Upper lobe of left lung (tissue), 6 donors: ENCODE measurements at regions not wholly inside any gene's neighbourhood (a gene's known extent, or its start where the extent isn't known, plus 50 kb on each side); places are given as distances from the start of the nearest gene placed in this dataset.
A peak's percentile ranks its signal among the peaks of the same experiment; 100 is the strongest.

Source experiments
- ATAC-seq, 2 donors: fragments of 200-7000 bp; cut with Tn5 transposase; one replicate each; pipeline ENCODE4 v1.9.1; 2022; ENCODE audit warnings: mild to moderate bottlenecking in 2 of 2, moderate library complexity in 2 of 2; ENCODE audit not compliant: low FRiP score in 2 of 2
- DNase-seq, 2 donors: peaks; one replicate each; pipeline ENCODE4 v3.0.0-alpha.2; 2019 to 2020
- H3K27ac ChIP-seq, 4 donors: fragments of 200-600 bp; sonication (generic); one replicate each; pipeline ENCODE4 v1.5.1; 2016 to 2019
- H3K27me3 ChIP-seq, 4 donors: fragments of 200-600 bp; sonication (generic); one replicate each; pipeline ENCODE4 v1.5.1; 2017 to 2019
- H3K36me3 ChIP-seq, 4 donors: fragments of 200-600 bp; sonication (generic); one replicate each; pipeline ENCODE4 v1.5.1; 2016 to 2019
- H3K4me1 ChIP-seq, 4 donors: fragments of 200-600 bp; sonication (generic); one replicate each; pipeline ENCODE4 v1.5.1; 2018 to 2019
- H3K4me3 ChIP-seq, 4 donors: fragments of 200-600 bp; sonication (generic); one replicate each; pipeline ENCODE4 v1.5.1; 2017 to 2019; ENCODE audit warnings: mild to moderate bottlenecking in 2 of 4, moderate library complexity in 1 of 4
- H3K9me3 ChIP-seq, 4 donors: fragments of 200-600 bp; sonication (generic); one replicate each; pipeline ENCODE4 v1.5.1; 2018 to 2019
- EP300 ChIP-seq, 4 donors: sonication (generic); formaldehyde crosslinking; IDR thresholded peaks; one replicate each; pipeline ENCODE4 v1.5.1; 2017; ENCODE audit warnings: antibody characterized with exemption in 4 of 4, control low read depth in 2 of 4
- POLR2A ChIP-seq, 4 donors: fragments of 450-650 bp; IDR thresholded peaks; one replicate each; pipeline ENCODE4 v1.5.1; 2016 to 2017; ENCODE audit warnings: antibody characterized with exemption in 4 of 4, mild to moderate bottlenecking in 2 of 4
- POLR2AphosphoS5 ChIP-seq, 2 donors: sonication (generic); formaldehyde crosslinking; IDR thresholded peaks; one replicate each; pipeline ENCODE4 v1.5.1; 2017; ENCODE audit warnings: antibody characterized with exemption in 2 of 2
- WGBS, 2 donors: methylation state at CpG; one replicate each; pipeline ENCODE4 v1.1.5; 2017 to 2018; 5-methylcytosine and 5-hydroxymethylcytosine counted together
- TF ChIP-seq, protein P1 (sequence below), 6 experiments: fragments of 450-650 bp in 4 of 6; fragments of 200-600 bp in 2 of 6; sonication (generic) in 2 of 6; IDR thresholded peaks; one replicate each; pipeline ENCODE4 v1.5.1; 2016 to 2019; ENCODE audit warnings: antibody characterized with exemption in 6 of 6
- donor health status: DM: no; HTN: no; CAD: no; lungs with moderate emphysema.
- donor health status: DM: no; HTN: yes; CAD: no; lungs with severe emphysema.

DNA sequence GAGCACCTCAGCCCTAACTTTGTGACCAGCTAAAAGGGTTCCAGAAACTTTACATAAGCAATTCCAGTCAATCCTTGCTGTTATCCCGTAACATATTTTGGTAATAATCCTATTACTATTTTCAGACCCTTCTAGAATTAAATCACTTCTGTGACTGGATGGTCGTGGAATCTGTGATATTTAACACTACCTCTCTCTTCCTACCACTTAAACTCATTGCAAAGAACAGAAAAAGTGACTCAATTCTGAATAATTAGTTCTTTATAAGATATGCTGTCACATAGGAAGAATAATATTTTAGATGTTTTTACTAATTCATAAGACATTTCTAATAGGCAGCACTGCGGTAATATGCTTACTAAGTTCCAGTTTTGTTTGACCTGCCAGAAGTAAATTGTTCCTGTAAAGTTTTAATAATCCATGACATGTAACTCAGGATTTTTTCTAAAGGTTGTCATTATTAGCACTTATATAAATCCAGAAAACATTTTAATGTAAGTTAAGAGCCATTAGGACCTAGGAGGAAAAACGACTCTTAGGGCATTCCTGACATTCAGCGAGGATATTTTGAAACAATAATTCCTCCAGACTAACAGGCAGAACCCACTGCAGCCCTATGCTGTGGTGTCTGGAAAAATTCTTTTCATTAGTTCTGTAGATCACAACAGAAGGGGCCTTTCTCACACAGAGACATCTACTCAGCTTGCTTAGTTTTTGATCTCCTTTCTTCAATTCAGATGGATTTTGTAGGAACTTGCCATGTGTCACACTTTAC, 113.3 kb upstream of the MBNL1 start:
- Histone ChIP-seq H3K4me3 (no peak overlapping the region), H3K36me3 (no peaks in the 10 kb centered on the region), H3K27me3 (no peaks in the 10 kb centered on the region), H3K4me1 (no peaks in the 10 kb centered on the region), H3K27ac (no peak overlapping the region), H3K9me3 (no peaks in the 10 kb centered on the region)
- DNase-seq = no peak
- WGBS, 2 donors = 75 to 83% methylated on average over 5 of the region's 5 CpGs
- ATAC-seq = no peak
- TF ChIP-seq, protein P1, sequence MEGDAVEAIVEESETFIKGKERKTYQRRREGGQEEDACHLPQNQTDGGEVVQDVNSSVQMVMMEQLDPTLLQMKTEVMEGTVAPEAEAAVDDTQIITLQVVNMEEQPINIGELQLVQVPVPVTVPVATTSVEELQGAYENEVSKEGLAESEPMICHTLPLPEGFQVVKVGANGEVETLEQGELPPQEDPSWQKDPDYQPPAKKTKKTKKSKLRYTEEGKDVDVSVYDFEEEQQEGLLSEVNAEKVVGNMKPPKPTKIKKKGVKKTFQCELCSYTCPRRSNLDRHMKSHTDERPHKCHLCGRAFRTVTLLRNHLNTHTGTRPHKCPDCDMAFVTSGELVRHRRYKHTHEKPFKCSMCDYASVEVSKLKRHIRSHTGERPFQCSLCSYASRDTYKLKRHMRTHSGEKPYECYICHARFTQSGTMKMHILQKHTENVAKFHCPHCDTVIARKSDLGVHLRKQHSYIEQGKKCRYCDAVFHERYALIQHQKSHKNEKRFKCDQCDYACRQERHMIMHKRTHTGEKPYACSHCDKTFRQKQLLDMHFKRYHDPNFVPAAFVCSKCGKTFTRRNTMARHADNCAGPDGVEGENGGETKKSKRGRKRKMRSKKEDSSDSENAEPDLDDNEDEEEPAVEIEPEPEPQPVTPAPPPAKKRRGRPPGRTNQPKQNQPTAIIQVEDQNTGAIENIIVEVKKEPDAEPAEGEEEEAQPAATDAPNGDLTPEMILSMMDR (IDR thresholded peaks at IDR 0.05) = no peak
- TF ChIP-seq EP300 (IDR thresholded peaks at IDR 0.05) = no peak
- no peak for TF ChIP-seq POLR2AphosphoS5 (IDR thresholded peaks at IDR 0.05)
- TF ChIP-seq POLR2A (IDR thresholded peaks at IDR 0.05) = no peak

DNA sequence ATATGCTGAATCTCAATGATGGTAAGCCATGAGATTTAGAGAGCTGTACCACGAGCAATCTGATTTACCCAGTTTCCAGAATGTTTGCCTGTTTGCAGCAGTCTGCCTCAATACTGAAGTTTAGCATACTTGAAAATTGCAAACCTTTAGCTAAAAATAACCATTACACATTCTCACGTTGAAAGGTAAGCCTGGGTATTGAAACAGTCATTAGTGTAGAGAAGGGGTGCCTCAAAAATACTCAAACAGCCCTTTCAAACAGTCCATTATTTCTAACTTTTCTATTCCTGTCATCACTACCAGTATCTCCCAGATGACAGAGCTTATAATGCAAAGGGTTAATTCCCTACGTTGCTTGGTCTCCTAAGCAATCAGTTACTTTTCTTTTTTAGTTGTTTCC, 111.8 kb upstream of the MBNL1 start:
- TF ChIP-seq EP300 (IDR thresholded peaks at IDR 0.05) (no peak), POLR2AphosphoS5 (IDR thresholded peaks at IDR 0.05) (no peak), POLR2A (IDR thresholded peaks at IDR 0.05) (no peak)
- TF ChIP-seq, protein P1 (IDR thresholded peaks at IDR 0.05) = no peak
- Histone ChIP-seq H3K27me3 (no peaks in the 10 kb centered on the region), H3K9me3 (no peaks in the 10 kb centered on the region), H3K27ac (no peak overlapping the region), H3K36me3 (no peaks in the 10 kb centered on the region), H3K4me3 (no peak overlapping the region), H3K4me1 (no peaks in the 10 kb centered on the region)
- DNase-seq (no peak), ATAC-seq (no peak)
- WGBS, 2 donors = 61 to 69% methylated on average over 3 of the region's 3 CpGs

DNA sequence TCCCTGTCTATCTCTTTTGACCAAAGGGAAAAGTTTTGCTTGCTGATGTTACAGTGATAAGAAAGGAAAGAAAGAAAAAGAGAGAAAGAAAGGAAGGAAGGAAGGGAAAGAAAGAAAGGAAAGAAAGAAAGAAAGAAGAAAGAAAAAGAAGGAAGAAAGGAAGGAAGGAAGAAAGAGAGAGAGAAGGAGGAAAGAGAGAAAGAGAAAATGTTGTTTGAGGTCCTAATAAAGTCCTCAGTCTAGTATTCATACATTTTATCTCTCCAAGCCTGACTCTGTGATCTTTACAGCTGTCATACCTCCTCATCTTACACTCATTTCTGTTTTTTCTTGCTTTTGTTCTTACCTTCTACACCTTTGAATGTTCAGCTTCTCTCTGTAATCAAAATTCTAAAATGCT, 111.4 kb upstream of the MBNL1 start:
- H3K27me3 ChIP-seq = no peaks in the 10 kb centered on the region
- H3K4me3 ChIP-seq = no peak overlapping the region
- TF ChIP-seq EP300 (IDR thresholded peaks at IDR 0.05) (no peak), POLR2A (IDR thresholded peaks at IDR 0.05) (no peak), POLR2AphosphoS5 (IDR thresholded peaks at IDR 0.05) (no peak)
- TF ChIP-seq, protein P1 (IDR thresholded peaks at IDR 0.05) = no peak
- H3K27ac ChIP-seq = no peak overlapping the region
- H3K9me3 ChIP-seq = no peaks in the 10 kb centered on the region
- H3K36me3 ChIP-seq = no peaks in the 10 kb centered on the region
- ATAC-seq = no peak
- DNase-seq = no peak
- H3K4me1 ChIP-seq = no peaks in the 10 kb centered on the region

DNA sequence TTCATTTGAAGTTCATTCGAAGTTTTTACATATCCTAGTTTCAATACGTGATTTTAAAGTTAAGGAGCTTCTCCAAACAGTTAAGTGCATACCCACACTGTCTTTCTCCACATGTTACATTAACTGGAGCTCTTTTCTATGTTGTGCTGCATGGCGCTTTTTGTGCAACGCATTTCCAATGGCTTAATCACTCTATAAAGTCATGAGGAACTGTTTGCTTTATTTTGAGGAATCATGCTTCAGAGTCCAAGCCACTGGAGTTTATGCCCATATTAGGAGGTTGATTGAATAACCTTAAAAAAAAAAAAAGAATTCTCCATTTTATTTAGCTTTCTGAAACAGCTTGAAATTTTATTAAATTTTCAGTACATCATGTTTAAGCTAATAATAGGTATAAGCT, 109.4 kb upstream of the MBNL1 start:
- Histone ChIP-seq H3K9me3 (no peaks in the 10 kb centered on the region), H3K27me3 (no peaks in the 10 kb centered on the region), H3K4me3 (no peak overlapping the region), H3K27ac (no peak overlapping the region), H3K4me1 (no peaks in the 10 kb centered on the region), H3K36me3 (no peaks in the 10 kb centered on the region)
- TF ChIP-seq, protein P1 (IDR thresholded peaks at IDR 0.05) = no peak
- TF ChIP-seq POLR2A (IDR thresholded peaks at IDR 0.05) (no peak), EP300 (IDR thresholded peaks at IDR 0.05) (no peak), POLR2AphosphoS5 (IDR thresholded peaks at IDR 0.05) (no peak)
- WGBS, 2 donors = 71 to 82% methylated on average over 4 of the region's 4 CpGs
- DNase-seq (no peak), ATAC-seq (peak in 1 of 2 donors; percentile 29)
